ENCODE measurements at regions not wholly inside any gene's neighbourhood (a gene's known extent, or its start where the extent isn't known, plus 50 kb on each side); places are given as distances from the start of the nearest gene placed in this dataset.
"Not testable (repeated sequence)": the region's sequence is repeated elsewhere in the genome, so short reads cannot be mapped to it uniquely, and the experiment has no call there.

- TF ChIP-seq CTCF, POLR2A (IDR thresholded peaks at IDR 0.05): not testable (repeated sequence)
Observed at GRCh38 chr3:98713332-98713731, 49.8 kb upstream of the ST3GAL6 start.
